Neural cell (in vitro differentiated cells): ENCODE measurements at regions not wholly inside any gene's neighbourhood (a gene's known extent, or its start where the extent isn't known, plus 50 kb on each side); places are given as distances from the start of the nearest gene placed in this dataset.

Experiments
- TF ChIP-seq, protein P1 (sequence below): IDR thresholded peaks from 2 replicates; pipeline ENCODE4 v1.6.1; 2012; ENCODE audit warnings: borderline replicate concordance
- TF ChIP-seq, protein P2 (sequence below): fragments of 450-650 bp; IDR thresholded peaks from 2 replicates; pipeline ENCODE4 v1.5.1; 2014; ENCODE audit warnings: antibody characterized with exemption, mild to moderate bottlenecking, moderate library complexity; ENCODE audit not compliant: poor library complexity, severe bottlenecking

DNA sequence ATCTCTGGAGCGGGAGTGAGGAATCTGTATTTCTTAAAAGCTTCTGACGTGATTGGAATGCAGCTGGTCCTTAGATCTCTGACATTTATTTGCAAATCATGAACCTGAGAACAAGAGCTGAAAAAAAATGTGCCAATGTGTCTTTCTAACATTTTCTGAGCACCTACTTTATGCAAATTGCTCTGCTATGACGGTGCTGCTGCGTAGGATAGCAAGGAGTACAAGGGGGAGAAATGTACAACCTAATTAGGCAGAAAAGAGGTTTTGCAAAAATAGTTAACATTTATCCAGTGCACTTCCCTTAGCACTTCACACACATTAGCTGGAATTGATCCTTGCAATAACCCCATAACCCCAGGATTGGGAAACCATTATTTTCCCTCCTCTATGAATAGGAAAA, 357.5 kb downstream of the TLE4 start:
- TF ChIP-seq, protein P1, sequence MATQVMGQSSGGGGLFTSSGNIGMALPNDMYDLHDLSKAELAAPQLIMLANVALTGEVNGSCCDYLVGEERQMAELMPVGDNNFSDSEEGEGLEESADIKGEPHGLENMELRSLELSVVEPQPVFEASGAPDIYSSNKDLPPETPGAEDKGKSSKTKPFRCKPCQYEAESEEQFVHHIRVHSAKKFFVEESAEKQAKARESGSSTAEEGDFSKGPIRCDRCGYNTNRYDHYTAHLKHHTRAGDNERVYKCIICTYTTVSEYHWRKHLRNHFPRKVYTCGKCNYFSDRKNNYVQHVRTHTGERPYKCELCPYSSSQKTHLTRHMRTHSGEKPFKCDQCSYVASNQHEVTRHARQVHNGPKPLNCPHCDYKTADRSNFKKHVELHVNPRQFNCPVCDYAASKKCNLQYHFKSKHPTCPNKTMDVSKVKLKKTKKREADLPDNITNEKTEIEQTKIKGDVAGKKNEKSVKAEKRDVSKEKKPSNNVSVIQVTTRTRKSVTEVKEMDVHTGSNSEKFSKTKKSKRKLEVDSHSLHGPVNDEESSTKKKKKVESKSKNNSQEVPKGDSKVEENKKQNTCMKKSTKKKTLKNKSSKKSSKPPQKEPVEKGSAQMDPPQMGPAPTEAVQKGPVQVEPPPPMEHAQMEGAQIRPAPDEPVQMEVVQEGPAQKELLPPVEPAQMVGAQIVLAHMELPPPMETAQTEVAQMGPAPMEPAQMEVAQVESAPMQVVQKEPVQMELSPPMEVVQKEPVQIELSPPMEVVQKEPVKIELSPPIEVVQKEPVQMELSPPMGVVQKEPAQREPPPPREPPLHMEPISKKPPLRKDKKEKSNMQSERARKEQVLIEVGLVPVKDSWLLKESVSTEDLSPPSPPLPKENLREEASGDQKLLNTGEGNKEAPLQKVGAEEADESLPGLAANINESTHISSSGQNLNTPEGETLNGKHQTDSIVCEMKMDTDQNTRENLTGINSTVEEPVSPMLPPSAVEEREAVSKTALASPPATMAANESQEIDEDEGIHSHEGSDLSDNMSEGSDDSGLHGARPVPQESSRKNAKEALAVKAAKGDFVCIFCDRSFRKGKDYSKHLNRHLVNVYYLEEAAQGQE = no peak
- TF ChIP-seq, protein P2, sequence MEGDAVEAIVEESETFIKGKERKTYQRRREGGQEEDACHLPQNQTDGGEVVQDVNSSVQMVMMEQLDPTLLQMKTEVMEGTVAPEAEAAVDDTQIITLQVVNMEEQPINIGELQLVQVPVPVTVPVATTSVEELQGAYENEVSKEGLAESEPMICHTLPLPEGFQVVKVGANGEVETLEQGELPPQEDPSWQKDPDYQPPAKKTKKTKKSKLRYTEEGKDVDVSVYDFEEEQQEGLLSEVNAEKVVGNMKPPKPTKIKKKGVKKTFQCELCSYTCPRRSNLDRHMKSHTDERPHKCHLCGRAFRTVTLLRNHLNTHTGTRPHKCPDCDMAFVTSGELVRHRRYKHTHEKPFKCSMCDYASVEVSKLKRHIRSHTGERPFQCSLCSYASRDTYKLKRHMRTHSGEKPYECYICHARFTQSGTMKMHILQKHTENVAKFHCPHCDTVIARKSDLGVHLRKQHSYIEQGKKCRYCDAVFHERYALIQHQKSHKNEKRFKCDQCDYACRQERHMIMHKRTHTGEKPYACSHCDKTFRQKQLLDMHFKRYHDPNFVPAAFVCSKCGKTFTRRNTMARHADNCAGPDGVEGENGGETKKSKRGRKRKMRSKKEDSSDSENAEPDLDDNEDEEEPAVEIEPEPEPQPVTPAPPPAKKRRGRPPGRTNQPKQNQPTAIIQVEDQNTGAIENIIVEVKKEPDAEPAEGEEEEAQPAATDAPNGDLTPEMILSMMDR = no peak
